HepG2 (cell line): ENCODE measurements at regions not wholly inside any gene's neighbourhood (a gene's known extent, or its start where the extent isn't known, plus 50 kb on each side); places are given as distances from the start of the nearest gene placed in this dataset.

Source experiments
- IRF2 ChIP-seq: IDR thresholded peaks from 2 replicates; pipeline ENCODE4 v1.6.1; 2018; ENCODE audit warnings: missing genetic modification reagents, missing compliant biosample characterization
- ISL2 ChIP-seq: sonication (generic); formaldehyde crosslinking; IDR thresholded peaks from 2 replicates; pipeline ENCODE4 v1.5.0; 2020; ENCODE audit warnings: missing genetic modification reagents
- KMT2A ChIP-seq: sonication (generic); formaldehyde crosslinking; IDR thresholded peaks from 2 replicates; pipeline ENCODE4 v1.4.0; 2020; ENCODE audit warnings: missing genetic modification reagents
- MEIS2 ChIP-seq: sonication (generic); formaldehyde crosslinking; IDR thresholded peaks from 2 replicates; pipeline ENCODE4 v1.9.0; 2021; ENCODE audit warnings: mild to moderate bottlenecking, missing genetic modification reagents
- NR3C1 ChIP-seq: sonication (generic); formaldehyde crosslinking; IDR thresholded peaks from 2 replicates; pipeline ENCODE4 v1.4.0; 2020; ENCODE audit warnings: missing genetic modification reagents
- PHF8 ChIP-seq: sonication (generic); formaldehyde crosslinking; IDR thresholded peaks from 2 replicates; pipeline ENCODE4 v1.5.0; 2020; ENCODE audit warnings: missing genetic modification reagents
- RCOR2 ChIP-seq: IDR thresholded peaks from 2 replicates; pipeline ENCODE4 v1.6.1; 2016; ENCODE audit warnings: missing biosample characterization, missing genetic modification reagents
- SNAPC5 ChIP-seq: sonication (generic); formaldehyde crosslinking; IDR thresholded peaks from 2 replicates; pipeline ENCODE4 v1.8.1; 2023; ENCODE audit warnings: mild to moderate bottlenecking, missing genetic modification reagents, borderline replicate concordance
- SOX6 ChIP-seq, 2 experiments: fragments of 450-650 bp in 1 of 2; sonication (generic) in 1 of 2; formaldehyde crosslinking in 1 of 2; IDR thresholded peaks; 2 replicates each; pipeline versions ENCODE4 v1.4.0 to v1.6.1; 2017 to 2020; ENCODE audit warnings: antibody characterized with exemption in 1 of 2, mild to moderate bottlenecking in 1 of 2, missing genetic modification reagents in 1 of 2
- TBL1XR1 ChIP-seq: fragments of 150-350 bp; IDR thresholded peaks from 2 replicates; pipeline ENCODE4 v1.6.1; 2014; ENCODE audit warnings: borderline replicate concordance, low read length; ENCODE audit not compliant: partially characterized antibody
- ZBTB4 ChIP-seq: sonication (generic); formaldehyde crosslinking; IDR thresholded peaks from 2 replicates; pipeline ENCODE4 v1.4.0; 2020; ENCODE audit warnings: missing genetic modification reagents, mild to moderate bottlenecking, borderline replicate concordance
- ZKSCAN8 ChIP-seq: IDR thresholded peaks from 2 replicates; pipeline ENCODE4 v1.6.1; 2016; ENCODE audit warnings: borderline replicate concordance, missing genetic modification reagents, missing compliant biosample characterization
- ZNF234 ChIP-seq: sonication (generic); formaldehyde crosslinking; conservative IDR thresholded peaks from 2 replicates; pipeline ENCODE4 v1.5.1; 2020; ENCODE audit warnings: mild to moderate bottlenecking, missing genetic modification reagents
- ZNF432 ChIP-seq: sonication (generic); formaldehyde crosslinking; IDR thresholded peaks from 2 replicates; pipeline ENCODE4 v1.5.0; 2020; ENCODE audit warnings: missing genetic modification reagents, mild to moderate bottlenecking, borderline replicate concordance
- ZNF558 ChIP-seq: sonication (generic); formaldehyde crosslinking; IDR thresholded peaks from 2 replicates; pipeline ENCODE4 v1.9.0; 2022; ENCODE audit warnings: mild to moderate bottlenecking, missing genetic modification reagents, borderline replicate concordance
- ZNF609 ChIP-seq: sonication (generic); formaldehyde crosslinking; IDR thresholded peaks from 2 replicates; pipeline ENCODE4 v1.4.0; 2020; ENCODE audit warnings: mild to moderate bottlenecking, missing genetic modification reagents, borderline replicate concordance
- ZNF841 ChIP-seq: sonication (generic); formaldehyde crosslinking; IDR thresholded peaks from 2 replicates; pipeline ENCODE4 v1.8.1; 2023; ENCODE audit warnings: missing genetic modification reagents, borderline replicate concordance
- TF ChIP-seq, protein P1 (sequence below): sonication (generic); formaldehyde crosslinking; IDR thresholded peaks from 2 replicates; pipeline ENCODE4 v1.4.0; 2020; ENCODE audit warnings: missing genetic modification reagents, mild to moderate bottlenecking, borderline replicate concordance
- TF ChIP-seq, protein P2 (sequence below): sonication (generic); formaldehyde crosslinking; IDR thresholded peaks from 2 replicates; pipeline ENCODE4 v1.4.0; 2020; ENCODE audit warnings: missing genetic modification reagents

DNA sequence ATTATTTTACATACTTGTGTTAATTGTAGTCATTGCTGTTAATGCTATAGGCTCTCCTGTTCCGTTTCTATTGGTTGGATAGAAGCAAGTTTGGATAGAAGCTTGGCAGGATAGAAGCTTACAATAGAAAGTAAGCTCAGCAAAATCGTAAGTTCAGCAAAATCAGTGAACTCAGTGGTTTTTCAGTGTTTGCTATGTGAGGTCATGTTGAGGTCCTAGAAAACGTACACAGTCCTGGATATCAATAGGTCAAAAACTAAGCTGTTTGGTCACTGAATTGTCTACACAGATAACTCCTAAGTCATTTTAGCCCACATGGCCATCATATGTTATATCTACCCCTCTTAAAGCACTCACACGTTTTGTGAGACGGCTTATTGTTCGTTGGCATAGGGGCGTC, 299.4 kb downstream of the MAN2A1 start (continued):
- peak; percentile 76 for TF ChIP-seq ZNF609 (CRISPR knock-in tag)
- TF ChIP-seq PHF8 = no peak
- TF ChIP-seq ZBTB4 (CRISPR knock-in tag) = no peak
- peak; percentile 8 for TF ChIP-seq TBL1XR1
- no peak for TF ChIP-seq KMT2A (CRISPR knock-in tag)
- no peak for TF ChIP-seq NR3C1 (CRISPR knock-in tag)
- 0 out of 2 replicates have a peak, but pooled peaks have one; percentile 52 for TF ChIP-seq IRF2 (CRISPR knock-in tag)
- no peak for TF ChIP-seq SOX6 (IDR thresholded peaks at IDR 0.05)
- peak; percentile 83 for TF ChIP-seq SOX6 (CRISPR knock-in tag; IDR thresholded peaks at IDR 0.05)
- TF ChIP-seq ZNF432 (CRISPR knock-in tag) = no peak
- 0 out of 2 replicates have a peak, but pooled peaks have one; percentile 29 for TF ChIP-seq ZKSCAN8 (CRISPR knock-in tag)
- no peak for TF ChIP-seq ZNF234 (CRISPR knock-in tag)
- TF ChIP-seq SNAPC5 = no peak
- peak; percentile 38; the same call in 1 of the 2 replicates for TF ChIP-seq RCOR2 (CRISPR knock-in tag)
- TF ChIP-seq, protein P1, sequence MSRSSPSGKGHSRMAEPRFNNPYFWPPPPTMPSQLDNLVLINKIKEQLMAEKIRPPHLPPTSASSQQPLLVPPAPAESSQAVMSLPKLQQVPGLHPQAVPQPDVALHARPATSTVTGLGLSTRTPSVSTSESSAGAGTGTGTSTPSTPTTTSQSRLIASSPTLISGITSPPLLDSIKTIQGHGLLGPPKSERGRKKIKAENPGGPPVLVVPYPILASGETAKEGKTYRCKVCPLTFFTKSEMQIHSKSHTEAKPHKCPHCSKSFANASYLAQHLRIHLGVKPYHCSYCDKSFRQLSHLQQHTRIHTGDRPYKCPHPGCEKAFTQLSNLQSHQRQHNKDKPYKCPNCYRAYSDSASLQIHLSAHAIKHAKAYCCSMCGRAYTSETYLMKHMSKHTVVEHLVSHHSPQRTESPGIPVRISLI (CRISPR knock-in tag) = peak; percentile 61; the same call in 1 of the 2 replicates
- 0 out of 2 replicates have a peak, but pooled peaks have one; percentile 27 for TF ChIP-seq MEIS2 (CRISPR knock-in tag)
- peak; percentile 74 for TF ChIP-seq ISL2 (CRISPR knock-in tag)
- no peak for TF ChIP-seq ZNF558 (CRISPR knock-in tag)
- TF ChIP-seq, protein P2, sequence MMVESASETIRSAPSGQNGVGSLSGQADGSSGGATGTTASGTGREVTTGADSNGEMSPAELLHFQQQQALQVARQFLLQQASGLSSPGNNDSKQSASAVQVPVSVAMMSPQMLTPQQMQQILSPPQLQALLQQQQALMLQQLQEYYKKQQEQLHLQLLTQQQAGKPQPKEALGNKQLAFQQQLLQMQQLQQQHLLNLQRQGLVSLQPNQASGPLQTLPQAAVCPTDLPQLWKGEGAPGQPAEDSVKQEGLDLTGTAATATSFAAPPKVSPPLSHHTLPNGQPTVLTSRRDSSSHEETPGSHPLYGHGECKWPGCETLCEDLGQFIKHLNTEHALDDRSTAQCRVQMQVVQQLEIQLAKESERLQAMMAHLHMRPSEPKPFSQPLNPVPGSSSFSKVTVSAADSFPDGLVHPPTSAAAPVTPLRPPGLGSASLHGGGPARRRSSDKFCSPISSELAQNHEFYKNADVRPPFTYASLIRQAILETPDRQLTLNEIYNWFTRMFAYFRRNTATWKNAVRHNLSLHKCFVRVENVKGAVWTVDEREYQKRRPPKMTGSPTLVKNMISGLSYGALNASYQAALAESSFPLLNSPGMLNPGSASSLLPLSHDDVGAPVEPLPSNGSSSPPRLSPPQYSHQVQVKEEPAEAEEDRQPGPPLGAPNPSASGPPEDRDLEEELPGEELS (CRISPR knock-in tag) = peak; percentile 73; the same call in 1 of the 2 replicates
- no peak for TF ChIP-seq ZNF841 (CRISPR knock-in tag)
